ENCODE measurements at regions not wholly inside any gene's neighbourhood (a gene's known extent, or its start where the extent isn't known, plus 50 kb on each side); places are given as distances from the start of the nearest gene placed in this dataset.

- ATAC-seq = no peak
- DNase-seq = no peak
- Mint-ChIP-seq H3K4me3 (no peak overlapping the region), H3K4me1 (no peaks in the 10 kb centered on the region), H3K9me3 (no peaks in the 10 kb centered on the region), H3K27ac (no peak overlapping the region), H3K27me3 (no peaks in the 10 kb centered on the region)
Measured at GRCh38 chr4:13142191-13142590, 341.9 kb downstream of the RAB28 start.

- Mint-ChIP-seq H3K4me1 (no peaks in the 10 kb centered on the region), H3K4me3 (no peak overlapping the region), H3K27ac (no peak overlapping the region), H3K9me3 (peaks cover 11 to 12% of the 10 kb centered on the region in 2 donors), H3K27me3 (no peaks in the 10 kb centered on the region)
- no peak for DNase-seq
- ATAC-seq = no peak
Measured at GRCh38 chr4:13137390-13137789, 346.8 kb downstream of the RAB28 start.

- H3K4me3 Mint-ChIP-seq = no peak overlapping the region
- no peaks in the 10 kb centered on the region for H3K4me1 Mint-ChIP-seq
- DNase-seq (no peak), ATAC-seq (no peak)
- peaks cover 11 to 12% of the 10 kb centered on the region in 2 donors for H3K9me3 Mint-ChIP-seq
- H3K27ac Mint-ChIP-seq = no peak overlapping the region
- H3K27me3 Mint-ChIP-seq = no peaks in the 10 kb centered on the region
Measured at GRCh38 chr4:13133700-13134099, 350.4 kb downstream of the RAB28 start.

- Mint-ChIP-seq H3K4me1 (no peaks in the 10 kb centered on the region), H3K4me3 (no peak overlapping the region), H3K27me3 (no peaks in the 10 kb centered on the region), H3K27ac (no peak overlapping the region), H3K9me3 (peaks cover 11 to 12% of the 10 kb centered on the region in 2 donors)
- DNase-seq (no peak), ATAC-seq (no peak)
Measured at GRCh38 chr4:13130848-13131247, 353.3 kb downstream of the RAB28 start.

GRCh38 chr4:13129095-13129494 lies 355.0 kb downstream of the RAB28 start:
- no peak overlapping the region for H3K27ac Mint-ChIP-seq
- no peaks in the 10 kb centered on the region for H3K27me3 Mint-ChIP-seq
- no peak for ATAC-seq
- peaks cover 3 to 4% of the 10 kb centered on the region in 2 donors for H3K9me3 Mint-ChIP-seq
- no peaks in the 10 kb centered on the region for H3K4me1 Mint-ChIP-seq
- DNase-seq = no peak
- H3K4me3 Mint-ChIP-seq = no peak overlapping the region

- DNase-seq = no peak
- Mint-ChIP-seq H3K4me3 (no peak overlapping the region), H3K9me3 (no peaks in the 10 kb centered on the region), H3K27ac (no peak overlapping the region), H3K27me3 (no peaks in the 10 kb centered on the region), H3K4me1 (no peaks in the 10 kb centered on the region)
- no peak for ATAC-seq
Measured at GRCh38 chr4:13126976-13127910, 356.9 kb downstream of the RAB28 start.

- DNase-seq (no peak), ATAC-seq (no peak)
- Mint-ChIP-seq H3K4me3 (no peak overlapping the region), H3K4me1 (no peaks in the 10 kb centered on the region), H3K9me3 (peaks cover 0 to 9% of the 10 kb centered on the region in 2 donors), H3K27me3 (no peaks in the 10 kb centered on the region), H3K27ac (no peak overlapping the region)
Measured at GRCh38 chr4:13118633-13119032, 365.5 kb downstream of the RAB28 start.

GRCh38 chr4:13117185-13117584 lies 367.0 kb downstream of the RAB28 start:
- no peak for DNase-seq
- Mint-ChIP-seq H3K27ac (no peak overlapping the region), H3K4me1 (no peaks in the 10 kb centered on the region), H3K9me3 (peaks cover 0 to 20% of the 10 kb centered on the region in 2 donors), H3K4me3 (no peak overlapping the region), H3K27me3 (no peaks in the 10 kb centered on the region)
- ATAC-seq = no peak

GRCh38 chr4:13112030-13112429 lies 372.1 kb downstream of the RAB28 start:
- no peaks in the 10 kb centered on the region for H3K4me1 Mint-ChIP-seq
- DNase-seq (no peak), ATAC-seq (no peak)
- H3K4me3 Mint-ChIP-seq = no peak overlapping the region
- no peak overlapping the region for H3K27ac Mint-ChIP-seq
- peaks cover 17 to 41% of the 10 kb centered on the region in 2 donors for H3K9me3 Mint-ChIP-seq
- H3K27me3 Mint-ChIP-seq = no peaks in the 10 kb centered on the region

- Mint-ChIP-seq H3K27ac (no peak overlapping the region), H3K9me3 (peaks cover 17 to 41% of the 10 kb centered on the region in 2 donors), H3K4me1 (no peaks in the 10 kb centered on the region), H3K4me3 (no peak overlapping the region), H3K27me3 (no peaks in the 10 kb centered on the region)
- ATAC-seq = no peak
- DNase-seq = no peak
Measured at GRCh38 chr4:13109536-13109935, 374.6 kb downstream of the RAB28 start.

GRCh38 chr4:13108096-13108495 lies 376.0 kb downstream of the RAB28 start:
- H3K27ac Mint-ChIP-seq = peak overlapping the region in 1 of 2 donors; percentile 72
- DNase-seq (no peak), ATAC-seq (no peak)
- H3K9me3 Mint-ChIP-seq = peaks cover 17 to 33% of the 10 kb centered on the region in 2 donors
- H3K27me3 Mint-ChIP-seq = no peaks in the 10 kb centered on the region
- no peaks in the 10 kb centered on the region for H3K4me1 Mint-ChIP-seq
- H3K4me3 Mint-ChIP-seq = no peak overlapping the region

GRCh38 chr4:13103382-13104015 lies 380.6 kb downstream of the RAB28 start:
- H3K4me1 Mint-ChIP-seq = no peaks in the 10 kb centered on the region
- DNase-seq (no peak), ATAC-seq (no peak)
- H3K27ac Mint-ChIP-seq = no peak overlapping the region
- no peaks in the 10 kb centered on the region for H3K27me3 Mint-ChIP-seq
- H3K9me3 Mint-ChIP-seq = peaks cover 7 to 11% of the 10 kb centered on the region in 2 donors
- H3K4me3 Mint-ChIP-seq = no peak overlapping the region

GRCh38 chr4:13102092-13102742 lies 381.9 kb downstream of the RAB28 start:
- Mint-ChIP-seq H3K4me1 (no peaks in the 10 kb centered on the region), H3K9me3 (no peaks in the 10 kb centered on the region), H3K27ac (no peak overlapping the region), H3K27me3 (no peaks in the 10 kb centered on the region), H3K4me3 (no peak overlapping the region)
- ATAC-seq (no peak), DNase-seq (no peak)

GRCh38 chr4:13097971-13098370 lies 386.2 kb downstream of the RAB28 start:
- no peak for DNase-seq
- Mint-ChIP-seq H3K27me3 (no peaks in the 10 kb centered on the region), H3K9me3 (peaks cover 0 to 5% of the 10 kb centered on the region in 2 donors), H3K4me3 (no peak overlapping the region), H3K27ac (no peak overlapping the region), H3K4me1 (no peaks in the 10 kb centered on the region)
- ATAC-seq = no peak

- DNase-seq = no peak
- H3K4me1 Mint-ChIP-seq = no peaks in the 10 kb centered on the region
- no peaks in the 10 kb centered on the region for H3K27me3 Mint-ChIP-seq
- no peak overlapping the region for H3K4me3 Mint-ChIP-seq
- H3K9me3 Mint-ChIP-seq = peaks cover 0 to 5% of the 10 kb centered on the region in 2 donors
- no peak overlapping the region for H3K27ac Mint-ChIP-seq
- no peak for ATAC-seq
Measured at GRCh38 chr4:13095722-13096121, 388.4 kb downstream of the RAB28 start.

GRCh38 chr4:13093170-13093569 lies 391.0 kb downstream of the RAB28 start:
- ATAC-seq (no peak), DNase-seq (no peak)
- Mint-ChIP-seq H3K27me3 (no peaks in the 10 kb centered on the region), H3K4me1 (no peaks in the 10 kb centered on the region), H3K4me3 (no peak overlapping the region), H3K9me3 (peaks cover 0 to 5% of the 10 kb centered on the region in 2 donors), H3K27ac (no peak overlapping the region)

All from stimulated activated naive CD8-positive, alpha-beta T cell treated with anti-CD3 and anti-CD28 coated beads, Interleukin-15, amount 100 ng/mL, for 72 hours (primary cell).